ENCODE measurements at regions not wholly inside any gene's neighbourhood (a gene's known extent, or its start where the extent isn't known, plus 50 kb on each side); places are given as distances from the start of the nearest gene placed in this dataset.
"Not testable (repeated sequence)": the region's sequence is repeated elsewhere in the genome, so short reads cannot be mapped to it uniquely, and the experiment has no call there.

DNA sequence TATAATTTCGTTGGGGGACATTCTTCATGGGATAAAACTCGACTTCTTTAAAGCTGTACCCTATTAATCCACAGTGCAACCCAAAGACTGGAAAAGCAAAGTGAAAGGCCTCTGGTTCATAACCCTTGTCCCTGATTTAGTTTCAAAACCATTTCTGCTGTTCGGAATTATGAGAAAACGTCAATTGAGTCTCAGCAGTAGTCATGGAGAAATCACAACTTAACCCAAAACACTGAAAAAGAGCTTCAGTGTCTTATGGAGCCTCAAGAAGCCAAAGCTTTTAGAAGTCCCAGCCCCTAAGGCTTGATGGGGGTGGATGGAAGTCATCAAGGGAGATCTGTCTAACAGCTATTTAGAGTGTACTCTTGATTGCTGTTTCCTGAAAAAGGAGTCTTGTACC is 73.5 kb upstream of the VCAM1 start:
- H3K36me3 ChIP-seq = no peaks in the 10 kb centered on the region
- 43 to 67% methylated on average over 4 of the region's 4 CpGs for WGBS, 2 donors
- H3K27ac ChIP-seq = no peak overlapping the region
- intact Hi-C loops (cut with DNase I) = no loop called here
- peaks cover 0 to 12% (median 0%) of the 10 kb centered on the region in 3 donors for H3K9me3 ChIP-seq
- H3K27me3 ChIP-seq = no peaks in the 10 kb centered on the region
- no peaks in the 10 kb centered on the region for H3K4me1 ChIP-seq
- DNase-seq = no peak
- no peak overlapping the region for H3K4me3 ChIP-seq
- TF ChIP-seq, protein P1, sequence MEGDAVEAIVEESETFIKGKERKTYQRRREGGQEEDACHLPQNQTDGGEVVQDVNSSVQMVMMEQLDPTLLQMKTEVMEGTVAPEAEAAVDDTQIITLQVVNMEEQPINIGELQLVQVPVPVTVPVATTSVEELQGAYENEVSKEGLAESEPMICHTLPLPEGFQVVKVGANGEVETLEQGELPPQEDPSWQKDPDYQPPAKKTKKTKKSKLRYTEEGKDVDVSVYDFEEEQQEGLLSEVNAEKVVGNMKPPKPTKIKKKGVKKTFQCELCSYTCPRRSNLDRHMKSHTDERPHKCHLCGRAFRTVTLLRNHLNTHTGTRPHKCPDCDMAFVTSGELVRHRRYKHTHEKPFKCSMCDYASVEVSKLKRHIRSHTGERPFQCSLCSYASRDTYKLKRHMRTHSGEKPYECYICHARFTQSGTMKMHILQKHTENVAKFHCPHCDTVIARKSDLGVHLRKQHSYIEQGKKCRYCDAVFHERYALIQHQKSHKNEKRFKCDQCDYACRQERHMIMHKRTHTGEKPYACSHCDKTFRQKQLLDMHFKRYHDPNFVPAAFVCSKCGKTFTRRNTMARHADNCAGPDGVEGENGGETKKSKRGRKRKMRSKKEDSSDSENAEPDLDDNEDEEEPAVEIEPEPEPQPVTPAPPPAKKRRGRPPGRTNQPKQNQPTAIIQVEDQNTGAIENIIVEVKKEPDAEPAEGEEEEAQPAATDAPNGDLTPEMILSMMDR (IDR thresholded peaks at IDR 0.05) = no peak
- no peak for TF ChIP-seq POLR2A (IDR thresholded peaks at IDR 0.05)

DNA sequence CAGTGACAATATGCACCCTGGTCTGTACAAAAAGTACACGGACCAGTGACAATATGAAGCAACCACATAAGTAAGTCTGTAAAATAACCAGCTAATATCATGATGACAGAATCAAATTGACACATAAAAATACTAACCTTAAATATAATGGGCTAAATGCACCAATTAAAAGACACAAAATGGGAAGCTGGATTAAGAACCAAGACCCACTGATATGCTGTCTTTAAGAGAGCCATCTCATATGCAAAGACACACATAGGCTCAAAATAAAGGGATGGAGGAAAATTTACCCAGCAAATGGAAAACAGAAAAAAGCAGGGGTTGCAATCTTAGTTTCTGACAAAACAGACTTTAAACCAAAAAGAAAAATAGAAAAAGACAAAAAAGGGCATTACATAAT is 70.4 kb upstream of the VCAM1 start:
- H3K36me3 ChIP-seq = no peaks in the 10 kb centered on the region
- WGBS, 2 donors = 86% methylated on average over 1 of the region's 1 CpG
- DNase-seq = no peak
- no peaks in the 10 kb centered on the region for H3K27me3 ChIP-seq
- intact Hi-C loops (cut with DNase I) = no loop called here
- H3K27ac ChIP-seq = no peak overlapping the region
- no peak overlapping the region for H3K4me3 ChIP-seq
- no peaks in the 10 kb centered on the region for H3K4me1 ChIP-seq
- H3K9me3 ChIP-seq = peaks cover 0 to 12% (median 0%) of the 10 kb centered on the region in 3 donors
- no peak for TF ChIP-seq POLR2A (IDR thresholded peaks at IDR 0.05)
- TF ChIP-seq, protein P1 (IDR thresholded peaks at IDR 0.05) = no peak

DNA sequence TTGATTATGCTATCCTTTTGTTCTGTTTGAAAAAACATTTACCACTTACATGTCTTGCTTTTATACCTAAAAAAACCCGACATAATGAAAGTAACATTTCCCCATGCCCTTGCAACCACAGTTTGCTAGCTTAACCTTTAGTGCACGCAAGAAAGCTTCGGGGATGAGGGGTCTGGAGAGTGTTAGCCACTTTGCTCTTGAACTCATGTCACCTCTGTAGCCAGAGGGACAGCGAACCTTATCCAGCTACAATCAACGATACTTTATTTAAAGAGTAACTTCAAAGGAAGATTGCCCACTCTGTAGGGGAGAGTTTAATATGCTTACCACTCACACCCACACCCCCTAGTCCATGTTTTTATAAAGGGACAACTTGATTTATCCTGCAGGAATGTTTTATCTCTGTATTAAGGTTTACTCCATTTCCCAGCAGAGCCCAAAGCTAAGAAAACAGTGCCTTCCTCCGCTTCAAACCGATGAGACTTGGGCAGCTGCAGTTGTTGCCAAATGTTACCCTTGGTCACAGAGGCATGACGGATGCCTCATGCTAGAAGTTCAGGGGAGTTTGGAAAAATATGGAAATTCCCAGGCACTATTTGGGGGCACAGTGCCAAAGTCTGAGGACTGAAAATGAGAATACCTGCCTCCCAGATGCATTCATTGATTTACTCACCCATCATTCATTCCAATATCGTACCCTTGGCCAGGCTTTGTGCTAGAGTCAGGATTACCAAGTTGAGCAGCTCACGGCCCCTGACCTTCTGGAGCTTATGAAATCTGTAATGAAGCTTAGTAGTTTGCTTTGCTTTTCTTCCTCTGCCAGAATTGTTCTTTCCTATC is 61.4 kb upstream of the VCAM1 start:
- Histone ChIP-seq H3K9me3 (no peaks in the 10 kb centered on the region), H3K27me3 (no peaks in the 10 kb centered on the region), H3K36me3 (no peaks in the 10 kb centered on the region), H3K27ac (no peak overlapping the region), H3K4me1 (no peaks in the 10 kb centered on the region), H3K4me3 (no peak overlapping the region)
- intact Hi-C loops (cut with DNase I) = no loop called here
- TF ChIP-seq, protein P1 (IDR thresholded peaks at IDR 0.05) = no peak
- no peak for TF ChIP-seq POLR2A (IDR thresholded peaks at IDR 0.05)
- WGBS, 2 donors = 55 to 58% methylated on average over 8 to 10 of the region's 10 CpGs
- no peak for DNase-seq

DNA sequence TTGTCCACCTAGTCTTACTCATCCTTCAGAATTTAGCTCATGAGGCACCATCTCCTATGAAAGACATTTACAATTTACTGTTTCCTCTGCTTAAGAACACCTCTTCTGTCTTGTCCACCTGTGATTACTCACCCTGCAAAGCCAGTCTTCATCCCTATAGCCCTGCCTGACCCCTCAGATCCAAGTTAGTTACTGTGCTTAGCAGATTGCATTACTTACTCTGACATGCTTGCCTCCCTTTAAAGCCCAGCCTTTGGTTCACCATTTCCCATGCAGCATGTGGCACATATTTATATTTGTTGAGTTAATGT is 60.9 kb upstream of the VCAM1 start:
- TF ChIP-seq, protein P1 (IDR thresholded peaks at IDR 0.05) = no peak
- H3K36me3 ChIP-seq = no peaks in the 10 kb centered on the region
- DNase-seq = no peak
- no peak overlapping the region for H3K27ac ChIP-seq
- no peaks in the 10 kb centered on the region for H3K27me3 ChIP-seq
- H3K9me3 ChIP-seq = no peaks in the 10 kb centered on the region
- H3K4me1 ChIP-seq = no peaks in the 10 kb centered on the region
- intact Hi-C loops (cut with DNase I) = no loop called here
- no peak overlapping the region for H3K4me3 ChIP-seq

DNA sequence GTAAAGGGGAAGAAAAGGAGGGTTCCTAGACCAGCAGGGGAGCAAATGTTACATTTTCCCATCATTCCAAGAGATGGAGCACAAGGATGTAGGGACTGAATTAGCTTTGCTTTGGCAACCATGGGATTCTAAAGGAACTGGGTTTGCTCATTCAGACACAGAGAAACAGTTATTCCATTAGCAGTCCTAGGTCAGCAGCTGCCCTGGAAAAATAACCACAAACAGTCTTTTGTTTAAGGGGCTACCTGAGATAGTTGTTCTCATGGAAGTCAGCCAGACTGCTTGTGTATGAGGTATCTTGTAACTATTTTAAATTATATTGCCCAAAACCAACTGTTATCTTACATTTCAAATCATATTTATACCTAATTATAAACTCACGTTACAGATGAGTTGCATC is 58.4 kb upstream of the VCAM1 start:
- TF ChIP-seq, protein P1 (IDR thresholded peaks at IDR 0.05) = no peak
- TF ChIP-seq POLR2A (IDR thresholded peaks at IDR 0.05) = no peak

DNA sequence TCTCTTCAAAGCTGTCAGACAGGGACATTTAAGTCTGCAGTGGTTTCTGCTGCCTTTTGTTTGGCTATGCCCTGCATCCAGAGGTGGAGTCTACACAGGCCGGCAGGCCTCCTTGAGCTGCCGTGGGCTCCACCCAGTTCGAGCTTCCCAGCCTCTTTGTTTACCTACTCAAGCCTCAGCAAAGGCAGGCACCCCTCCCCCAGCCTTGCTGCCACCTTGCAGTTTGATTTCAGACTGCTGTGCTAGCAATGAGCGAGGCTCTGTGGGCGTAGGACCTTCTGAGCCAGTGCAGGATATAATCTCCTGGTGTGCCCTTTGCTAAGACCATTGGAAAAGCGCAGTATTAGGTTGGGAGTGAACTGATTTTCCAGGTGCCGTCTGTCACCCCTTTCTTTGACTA is 51.0 kb upstream of the VCAM1 start:
- H3K9me3 ChIP-seq, H3K27me3 ChIP-seq, H3K4me3 ChIP-seq: not testable (repeated sequence)

More for the DNA sequence above, 58.4 kb upstream of the VCAM1 start:
- 68% methylated on average over 1 of the region's 1 CpG for WGBS, 2 donors
- Histone ChIP-seq H3K4me3 (no peak overlapping the region), H3K36me3 (no peaks in the 10 kb centered on the region), H3K4me1 (no peaks in the 10 kb centered on the region), H3K27me3 (no peaks in the 10 kb centered on the region), H3K27ac (no peak overlapping the region), H3K9me3 (no peaks in the 10 kb centered on the region)
- intact Hi-C loops (cut with DNase I) = no loop called here
- no peak for DNase-seq

More for the DNA sequence above, 51.0 kb upstream of the VCAM1 start:
- DNase-seq; H3K4me1 ChIP-seq; H3K36me3 ChIP-seq; H3K27ac ChIP-seq; intact Hi-C loops (cut with DNase I): not testable (repeated sequence)
- WGBS, 2 donors = 65% methylated on average over 4 of the region's 7 CpGs; no CpG with 5 or more reads in 1 of the 2 donors
